Thymus (tissue), 11 donors: ENCODE measurements at regions not wholly inside any gene's neighbourhood (a gene's known extent, or its start where the extent isn't known, plus 50 kb on each side); places are given as distances from the start of the nearest gene placed in this dataset.

Experiments
- DNase-seq, 9 donors: peaks; one replicate each; pipeline ENCODE4 v3.0.0-alpha.2; 2013; ENCODE audit warnings: low spot score in 9 of 9, low read depth in 6 of 9, missing footprints in 1 of 9
- H3K27ac ChIP-seq, 2 donors: one replicate each; pipeline ENCODE4 v1.5.1; 2013; ENCODE audit warnings: control low read depth in 1 of 2, low read depth in 1 of 2, low read length in 1 of 2, mild to moderate bottlenecking in 1 of 2, moderate library complexity in 1 of 2
- H3K27me3 ChIP-seq, 2 donors: one replicate each; pipeline ENCODE4 v1.5.1; 2013; ENCODE audit warnings: low read length in 1 of 2; ENCODE audit not compliant: control insufficient read depth in 2 of 2, insufficient read depth in 1 of 2
- H3K36me3 ChIP-seq, 2 donors: one replicate each; pipeline ENCODE4 v1.5.1; 2013; ENCODE audit warnings: low read length in 1 of 2, mild to moderate bottlenecking in 1 of 2, moderate library complexity in 1 of 2; ENCODE audit not compliant: control insufficient read depth in 2 of 2, insufficient read depth in 2 of 2
- H3K4me1 ChIP-seq, 2 donors: one replicate each; pipeline ENCODE4 v1.5.1; 2013; ENCODE audit warnings: low read length in 2 of 2; ENCODE audit not compliant: control insufficient read depth in 2 of 2, insufficient read depth in 2 of 2
- H3K4me3 ChIP-seq, 2 donors: one replicate each; pipeline ENCODE4 v1.5.1; 2013; ENCODE audit warnings: low read length in 2 of 2, control low read depth in 1 of 2, mild to moderate bottlenecking in 1 of 2
- H3K9me3 ChIP-seq, 2 donors: one replicate each; pipeline ENCODE4 v1.5.1; 2013; ENCODE audit warnings: low read length in 1 of 2, mild to moderate bottlenecking in 1 of 2; ENCODE audit not compliant: control insufficient read depth in 2 of 2, insufficient read depth in 1 of 2
- WGBS: extraction: QIAGEN DNeasy Blood & Tissue Kit; methylation state at CpG from one replicate; pipeline ENCODE4 v1.1.7; 2013; 5-methylcytosine and 5-hydroxymethylcytosine counted together
- donor health status: healthy.

DNA sequence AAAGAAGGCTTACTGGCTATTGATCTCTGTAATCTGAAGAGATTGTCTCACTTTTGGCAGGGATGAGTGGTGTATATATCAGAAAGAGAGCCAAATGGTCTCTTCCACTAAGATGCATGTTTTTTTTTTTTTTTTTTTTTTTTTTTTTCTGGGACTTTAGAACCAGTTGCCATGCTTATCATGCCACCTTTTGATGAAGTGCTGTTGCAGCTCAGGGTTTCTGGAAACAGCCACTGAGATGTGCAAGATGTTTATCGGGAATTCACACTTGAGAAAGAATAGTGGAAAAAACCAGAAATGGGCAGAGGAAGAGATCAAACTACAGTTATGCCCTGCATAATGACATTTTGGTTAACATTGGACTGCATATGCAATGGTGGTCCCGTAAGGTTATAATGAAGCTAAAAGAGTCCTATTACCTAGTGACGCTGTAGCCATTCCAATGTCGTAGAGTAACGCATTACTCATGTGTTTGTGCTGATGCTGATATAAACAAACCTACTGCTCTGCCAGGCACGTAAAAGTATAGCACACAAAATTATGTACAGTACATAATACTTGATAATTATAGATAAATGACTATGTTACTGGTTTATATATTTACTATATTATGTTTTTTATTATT lies 121.0 kb downstream of the KLF5 start:
- H3K36me3 ChIP-seq, result no peaks in the 10 kb centered on the region
- no peaks in the 10 kb centered on the region for H3K9me3 ChIP-seq
- no peaks in the 10 kb centered on the region for H3K27me3 ChIP-seq
- DNase-seq, result no peak
- H3K4me1 ChIP-seq, result no peaks in the 10 kb centered on the region
- H3K27ac ChIP-seq, result no peak overlapping the region
- H3K4me3 ChIP-seq, result no peak overlapping the region
- 95% methylated on average over 6 of the region's 6 CpGs for WGBS

DNA sequence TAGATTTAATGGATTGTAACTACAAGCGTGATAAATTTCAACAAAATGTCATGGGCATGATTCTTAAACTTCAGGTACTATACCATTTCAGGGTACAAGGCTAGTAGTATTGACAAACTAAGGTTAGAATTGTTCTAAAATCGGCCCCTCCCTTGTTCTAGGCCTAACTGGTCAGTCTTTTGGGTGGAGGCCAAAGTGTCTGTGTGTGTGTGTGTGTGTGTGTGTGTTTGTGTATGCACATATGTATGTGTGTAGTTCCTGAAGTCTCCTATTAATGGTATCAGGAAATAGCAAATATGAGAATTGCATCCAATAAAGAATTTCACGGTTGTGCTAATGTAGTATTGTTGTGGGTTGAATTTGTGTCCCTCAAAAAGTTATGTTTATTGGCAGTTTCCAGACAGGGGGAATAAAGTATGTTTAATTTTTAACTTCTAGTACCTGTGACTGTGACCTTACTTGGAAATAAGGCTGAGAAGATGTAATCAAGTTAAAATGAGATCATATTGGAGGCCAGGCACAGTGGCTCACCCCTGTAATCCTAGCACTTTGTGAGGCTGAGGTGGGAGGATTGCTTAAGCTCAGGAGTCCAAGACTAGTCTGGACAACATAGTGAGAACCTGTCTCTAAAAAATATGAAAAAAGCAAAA lies 119.2 kb downstream of the KLF5 start:
- no peaks in the 10 kb centered on the region for H3K9me3 ChIP-seq
- H3K27ac ChIP-seq, result no peak overlapping the region
- no peak overlapping the region for H3K4me3 ChIP-seq
- H3K36me3 ChIP-seq, result no peaks in the 10 kb centered on the region
- WGBS, result 93% methylated on average over 3 of the region's 3 CpGs
- no peaks in the 10 kb centered on the region for H3K4me1 ChIP-seq
- no peak for DNase-seq
- H3K27me3 ChIP-seq, result no peaks in the 10 kb centered on the region

DNA sequence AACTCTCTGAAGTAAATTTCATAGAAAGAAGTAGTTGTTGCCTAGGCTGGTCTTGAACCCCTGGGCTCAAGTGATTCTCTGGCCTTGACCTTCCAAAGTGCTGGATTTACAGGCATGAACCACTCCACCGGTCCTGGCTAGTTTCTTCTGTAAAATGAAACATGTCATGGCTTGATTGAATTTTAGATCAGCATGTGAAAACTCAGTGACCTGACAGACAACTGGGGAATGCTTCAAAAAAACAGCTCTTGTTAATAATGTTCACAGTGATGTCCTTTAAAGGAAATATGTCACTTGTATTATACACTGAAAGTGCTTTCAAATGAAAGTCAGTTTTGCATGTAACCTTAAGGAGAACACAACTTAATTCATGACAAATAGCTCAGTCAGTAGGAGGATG lies 118.2 kb downstream of the KLF5 start:
- DNase-seq, result no peak
- Histone ChIP-seq H3K36me3 (no peaks in the 10 kb centered on the region), H3K9me3 (no peaks in the 10 kb centered on the region), H3K27ac (no peak overlapping the region), H3K4me3 (no peak overlapping the region), H3K27me3 (no peaks in the 10 kb centered on the region), H3K4me1 (no peaks in the 10 kb centered on the region)
- 89% methylated on average over 1 of the region's 1 CpG for WGBS

DNA sequence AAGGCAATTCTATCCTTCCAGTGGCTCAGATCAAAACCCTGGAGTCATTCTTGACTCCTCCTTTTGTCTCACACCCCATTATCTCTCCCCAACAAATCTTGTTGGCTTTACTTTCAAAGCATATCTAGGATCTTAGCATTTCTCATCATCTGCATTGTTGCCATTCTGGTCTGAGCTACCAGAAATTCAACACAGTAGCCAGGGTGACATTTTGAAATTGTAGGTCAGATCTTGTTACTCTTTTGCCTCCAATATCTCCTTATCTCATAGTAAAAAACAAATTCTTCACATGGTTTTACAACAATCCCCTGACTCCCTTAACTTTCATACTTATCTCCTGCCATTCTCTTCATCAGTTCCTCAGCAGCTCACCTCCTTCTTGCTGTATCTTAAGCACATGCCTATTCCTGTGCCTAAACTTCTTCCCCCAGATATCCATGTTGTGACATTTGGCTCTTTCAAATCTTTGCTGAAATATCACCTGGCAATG lies 115.8 kb downstream of the KLF5 start:
- H3K4me1 ChIP-seq, result no peaks in the 10 kb centered on the region
- no peaks in the 10 kb centered on the region for H3K36me3 ChIP-seq
- H3K9me3 ChIP-seq, result no peaks in the 10 kb centered on the region
- no peak overlapping the region for H3K4me3 ChIP-seq
- DNase-seq, result no peak
- no peak overlapping the region for H3K27ac ChIP-seq
- no peaks in the 10 kb centered on the region for H3K27me3 ChIP-seq

DNA sequence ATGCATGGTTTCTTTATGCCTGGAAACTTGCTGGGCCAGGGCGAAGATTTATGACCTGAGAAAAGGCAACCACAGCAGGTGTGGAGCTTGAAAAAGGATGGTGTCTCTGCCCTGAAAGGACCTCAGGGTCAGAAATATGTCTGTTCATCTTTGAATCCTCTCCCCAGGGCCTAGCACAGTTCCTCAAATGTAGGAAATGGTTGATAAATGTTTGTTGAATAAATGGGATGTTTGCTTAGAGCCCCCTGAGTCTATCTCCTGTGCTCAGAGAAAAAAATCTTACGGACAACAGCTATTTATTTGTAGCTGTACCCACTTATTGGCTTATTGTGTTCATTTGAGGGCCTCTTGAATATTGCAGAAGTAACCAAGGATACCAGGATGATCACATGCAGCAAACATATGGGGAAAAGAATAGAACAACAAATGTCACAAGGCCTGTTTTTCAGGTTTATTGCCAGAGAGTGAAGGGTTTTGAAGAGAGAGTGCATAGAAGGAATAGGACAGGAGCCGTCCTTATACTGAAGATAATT lies 114.5 kb downstream of the KLF5 start:
- Histone ChIP-seq H3K36me3 (no peaks in the 10 kb centered on the region), H3K27ac (no peak overlapping the region), H3K4me1 (no peaks in the 10 kb centered on the region), H3K27me3 (no peaks in the 10 kb centered on the region), H3K4me3 (no peak overlapping the region), H3K9me3 (no peaks in the 10 kb centered on the region)
- 90% methylated on average over 3 of the region's 3 CpGs for WGBS
- DNase-seq, result no peak

DNA sequence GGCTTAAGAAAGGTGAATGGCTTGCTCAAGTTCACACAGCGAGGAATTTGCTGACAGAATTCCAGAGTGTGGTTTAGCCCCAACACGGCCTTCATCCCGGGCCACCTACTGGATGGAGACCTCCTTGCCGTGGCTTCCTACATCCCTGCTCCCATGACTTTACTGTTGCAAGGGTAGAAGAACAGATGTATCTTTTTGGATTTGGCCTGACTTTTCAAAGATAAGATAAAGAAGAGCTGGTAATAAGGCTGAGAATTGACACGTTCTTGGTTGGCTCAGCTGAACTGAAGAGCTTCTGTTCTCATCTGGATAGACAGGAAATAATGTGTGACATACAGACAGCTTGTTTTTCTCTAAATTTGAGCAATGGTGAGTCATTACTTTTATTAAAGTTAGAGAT lies 113.1 kb downstream of the KLF5 start:
- no peaks in the 10 kb centered on the region for H3K4me1 ChIP-seq
- 82% methylated on average over 5 of the region's 5 CpGs for WGBS
- no peaks in the 10 kb centered on the region for H3K36me3 ChIP-seq
- DNase-seq, result no peak
- H3K9me3 ChIP-seq, result no peaks in the 10 kb centered on the region
- H3K27ac ChIP-seq, result no peak overlapping the region
- H3K4me3 ChIP-seq, result no peak overlapping the region
- H3K27me3 ChIP-seq, result no peaks in the 10 kb centered on the region

DNA sequence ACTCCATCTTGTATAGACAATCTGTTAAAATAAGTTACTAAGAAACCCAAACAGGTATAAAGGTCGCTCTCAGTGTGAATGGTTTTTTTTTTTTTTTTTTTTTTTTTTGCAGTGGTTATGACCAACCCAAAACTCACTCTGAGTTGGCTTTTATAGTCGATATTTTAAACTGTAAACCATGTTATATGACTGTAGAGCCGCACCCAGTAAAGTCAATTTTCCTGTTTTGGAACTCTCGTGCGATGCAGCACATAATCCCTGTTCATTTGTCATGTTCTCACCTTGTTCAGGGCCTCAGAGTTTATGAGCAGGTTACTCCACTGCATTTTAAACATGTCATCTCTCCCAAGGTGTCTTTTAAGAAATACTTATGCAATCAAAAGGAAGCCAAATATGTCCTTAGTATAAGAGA lies 112.5 kb downstream of the KLF5 start:
- Histone ChIP-seq H3K9me3 (no peaks in the 10 kb centered on the region), H3K4me1 (no peaks in the 10 kb centered on the region), H3K4me3 (no peak overlapping the region), H3K36me3 (no peaks in the 10 kb centered on the region), H3K27ac (no peak overlapping the region), H3K27me3 (no peaks in the 10 kb centered on the region)
- WGBS, result 96% methylated on average over 5 of the region's 5 CpGs
- no peak for DNase-seq

DNA sequence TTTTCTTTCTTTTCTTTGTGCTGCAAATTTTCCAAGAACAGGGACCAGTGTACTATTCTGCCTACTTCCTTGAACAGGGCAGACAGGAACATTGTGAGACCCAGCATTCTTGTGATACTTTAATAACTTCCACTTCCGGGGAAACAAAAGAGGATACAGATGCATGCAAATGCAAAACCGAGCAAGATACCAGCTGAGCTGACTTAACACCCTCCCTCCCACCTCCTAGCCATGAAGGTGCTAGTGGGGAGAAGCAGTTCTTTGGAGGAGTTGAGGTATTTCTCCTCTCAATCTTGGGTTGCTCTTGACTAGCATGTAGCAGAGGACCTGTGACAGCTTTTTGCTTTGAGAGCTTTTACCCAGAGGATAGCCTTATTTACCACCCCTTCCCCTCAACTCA lies 111.2 kb downstream of the KLF5 start:
- no peaks in the 10 kb centered on the region for H3K27me3 ChIP-seq
- 39% methylated on average over 2 of the region's 2 CpGs for WGBS
- DNase-seq, result no peak
- no peaks in the 10 kb centered on the region for H3K9me3 ChIP-seq
- no peak overlapping the region for H3K4me3 ChIP-seq
- H3K36me3 ChIP-seq, result no peaks in the 10 kb centered on the region
- no peak overlapping the region for H3K27ac ChIP-seq
- no peaks in the 10 kb centered on the region for H3K4me1 ChIP-seq

DNA sequence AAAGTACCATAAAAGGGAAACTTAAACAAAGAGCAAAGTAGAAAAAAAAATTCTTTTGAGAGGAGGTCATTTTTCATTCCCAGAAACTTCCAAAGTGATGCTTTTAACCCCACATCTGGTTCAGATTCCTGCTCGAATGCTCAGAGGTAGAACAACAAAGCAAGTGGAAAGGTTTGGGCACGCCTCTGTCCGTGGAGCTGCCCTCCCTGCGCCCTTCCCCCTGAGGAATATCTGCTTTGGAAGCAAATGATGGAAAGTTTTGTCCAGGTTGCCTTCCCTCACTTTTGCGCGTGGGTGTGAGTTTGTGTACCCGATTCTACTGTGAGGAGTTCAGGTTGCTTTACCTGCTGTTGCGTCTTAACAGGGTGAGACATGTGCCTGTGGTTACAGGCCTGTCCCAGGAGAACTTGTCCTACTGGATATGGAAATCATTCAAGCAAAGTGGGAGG lies 110.2 kb downstream of the KLF5 start:
- H3K4me3 ChIP-seq, result no peak overlapping the region
- H3K27ac ChIP-seq, result no peak overlapping the region
- WGBS, result 93% methylated on average over 8 of the region's 8 CpGs

More for the DNA sequence above, 110.2 kb downstream of the KLF5 start:
- no peaks in the 10 kb centered on the region for H3K27me3 ChIP-seq
- H3K4me1 ChIP-seq, result no peaks in the 10 kb centered on the region
- no peaks in the 10 kb centered on the region for H3K36me3 ChIP-seq
- no peak for DNase-seq
- no peaks in the 10 kb centered on the region for H3K9me3 ChIP-seq
